Neural cell (in vitro differentiated cells): ENCODE measurements at regions not wholly inside any gene's neighbourhood (a gene's known extent, or its start where the extent isn't known, plus 50 kb on each side); places are given as distances from the start of the nearest gene placed in this dataset.

Source experiments
- H2AFZ ChIP-seq: fragments of 200-600, 300-800 bp; sonication (generic), shearing (Covaris generic); 2 replicates; pipeline ENCODE4 v1.6.0; 2014; ENCODE audit warnings: low read depth, mild to moderate bottlenecking, antibody characterized with exemption, low read length, moderate library complexity
- H3F3A ChIP-seq: fragments of 200-600 bp; shearing (Covaris generic); 2 replicates; pipeline ENCODE4 v1.6.1; 2016; ENCODE audit warnings: mild to moderate bottlenecking, moderate library complexity, mixed read lengths, antibody characterized with exemption, low read length; ENCODE audit not compliant: insufficient read depth, poor library complexity, severe bottlenecking
- H3K27ac ChIP-seq: fragments of 200-600, 300-800 bp; sonication (generic), shearing (Covaris generic); 2 replicates; pipeline ENCODE4 v1.5.1; 2014; ENCODE audit warnings: mild to moderate bottlenecking, low read length, moderate library complexity
- H3K27me3 ChIP-seq: fragments of 300-800, 200-600 bp; sonication (generic), shearing (Covaris generic); 2 replicates; pipeline ENCODE4 v1.6.0; 2014; ENCODE audit warnings: mild to moderate bottlenecking, low read depth, low read length, moderate library complexity; ENCODE audit not compliant: insufficient read depth
- H3K36me3 ChIP-seq: fragments of 300-800, 200-600 bp; sonication (generic), shearing (Covaris generic); 2 replicates; pipeline ENCODE4 v1.5.1; 2014; ENCODE audit warnings: mild to moderate bottlenecking, antibody characterized with exemption, low read length, moderate library complexity; ENCODE audit not compliant: insufficient read depth
- H3K4me2 ChIP-seq: fragments of 300-800, 200-600 bp; sonication (generic), shearing (Covaris generic); 2 replicates; pipeline ENCODE4 v1.6.0; 2014; ENCODE audit warnings: mild to moderate bottlenecking, low read length
- H3K4me3 ChIP-seq: fragments of 300-800, 200-600 bp; sonication (generic), shearing (Covaris generic); 2 replicates; pipeline ENCODE4 v1.5.1; 2014; ENCODE audit warnings: mild to moderate bottlenecking, low read length, moderate library complexity
- H3K79me2 ChIP-seq: fragments of 200-600 bp; shearing (Covaris generic); replicated peaks from 2 replicates; pipeline ENCODE4 v1.6.0; 2014; ENCODE audit warnings: mild to moderate bottlenecking, low read length, moderate library complexity; ENCODE audit not compliant: insufficient read depth
- H3K9ac ChIP-seq: fragments of 300-800, 200-600 bp; sonication (generic), shearing (Covaris generic); 2 replicates; pipeline ENCODE4 v1.6.1; 2016; ENCODE audit warnings: mild to moderate bottlenecking, low read length, mixed read lengths
- H3K9me2 ChIP-seq: fragments of 200-600 bp; shearing (Covaris generic); 2 replicates; pipeline ENCODE4 v1.6.1; 2016; ENCODE audit warnings: mild to moderate bottlenecking, low read length, mixed read lengths; ENCODE audit not compliant: insufficient read depth
- H3K9me3 ChIP-seq: fragments of 200-600, 300-800 bp; sonication (generic), shearing (Covaris generic); 2 replicates; pipeline ENCODE4 v1.6.1; 2016; ENCODE audit warnings: mild to moderate bottlenecking, mixed run types, low read length, moderate library complexity, mixed read lengths
- H4K20me1 ChIP-seq: fragments of 200-600 bp; shearing (Covaris generic); 2 replicates; pipeline ENCODE4 v1.6.1; 2016; ENCODE audit warnings: mild to moderate bottlenecking, mixed run types; ENCODE audit not compliant: insufficient read depth
- CTCF ChIP-seq: fragments of 450-650 bp; IDR thresholded peaks from 2 replicates; pipeline ENCODE4 v1.5.1; 2014; ENCODE audit warnings: antibody characterized with exemption, mild to moderate bottlenecking, moderate library complexity; ENCODE audit not compliant: poor library complexity, severe bottlenecking
- EP300 ChIP-seq: fragments of 450-650 bp; conservative IDR thresholded peaks from 2 replicates; pipeline ENCODE4 v1.6.1; 2014; ENCODE audit warnings: antibody characterized with exemption, mild to moderate bottlenecking, moderate library complexity; ENCODE audit not compliant: poor library complexity, severe bottlenecking
- EZH2 ChIP-seq: fragments of 200-600, 300-800 bp; shearing (Covaris generic), sonication (generic); IDR thresholded peaks from 2 replicates; pipeline ENCODE4 v1.6.1; 2014; ENCODE audit warnings: antibody characterized with exemption, low read length, borderline replicate concordance, mild to moderate bottlenecking; ENCODE audit not compliant: insufficient read depth, poor library complexity, severe bottlenecking
- MXI1 ChIP-seq: fragments of 450-650 bp; conservative IDR thresholded peaks from 2 replicates; pipeline ENCODE4 v1.6.1; 2014; ENCODE audit warnings: antibody characterized with exemption, mild to moderate bottlenecking; ENCODE audit not compliant: poor library complexity, severe bottlenecking
- POLR2AphosphoS5 ChIP-seq: IDR thresholded peaks from 2 replicates; pipeline ENCODE4 v1.6.1; 2012
- RAD21 ChIP-seq: fragments of 450-650 bp; conservative IDR thresholded peaks from 2 replicates; pipeline ENCODE4 v1.6.1; 2014; ENCODE audit warnings: antibody characterized with exemption, mild to moderate bottlenecking, moderate library complexity
- SMC3 ChIP-seq: fragments of 450-650 bp; conservative IDR thresholded peaks from 2 replicates; pipeline ENCODE4 v1.6.1; 2014; ENCODE audit warnings: antibody characterized with exemption, mild to moderate bottlenecking, moderate library complexity; ENCODE audit not compliant: poor library complexity
- TAF1 ChIP-seq: IDR thresholded peaks from 2 replicates; pipeline ENCODE4 v1.6.1; 2012; ENCODE audit warnings: low read depth
- TF ChIP-seq, protein P1 (sequence below): IDR thresholded peaks from 2 replicates; pipeline ENCODE4 v1.6.1; 2012; ENCODE audit warnings: borderline replicate concordance

DNA sequence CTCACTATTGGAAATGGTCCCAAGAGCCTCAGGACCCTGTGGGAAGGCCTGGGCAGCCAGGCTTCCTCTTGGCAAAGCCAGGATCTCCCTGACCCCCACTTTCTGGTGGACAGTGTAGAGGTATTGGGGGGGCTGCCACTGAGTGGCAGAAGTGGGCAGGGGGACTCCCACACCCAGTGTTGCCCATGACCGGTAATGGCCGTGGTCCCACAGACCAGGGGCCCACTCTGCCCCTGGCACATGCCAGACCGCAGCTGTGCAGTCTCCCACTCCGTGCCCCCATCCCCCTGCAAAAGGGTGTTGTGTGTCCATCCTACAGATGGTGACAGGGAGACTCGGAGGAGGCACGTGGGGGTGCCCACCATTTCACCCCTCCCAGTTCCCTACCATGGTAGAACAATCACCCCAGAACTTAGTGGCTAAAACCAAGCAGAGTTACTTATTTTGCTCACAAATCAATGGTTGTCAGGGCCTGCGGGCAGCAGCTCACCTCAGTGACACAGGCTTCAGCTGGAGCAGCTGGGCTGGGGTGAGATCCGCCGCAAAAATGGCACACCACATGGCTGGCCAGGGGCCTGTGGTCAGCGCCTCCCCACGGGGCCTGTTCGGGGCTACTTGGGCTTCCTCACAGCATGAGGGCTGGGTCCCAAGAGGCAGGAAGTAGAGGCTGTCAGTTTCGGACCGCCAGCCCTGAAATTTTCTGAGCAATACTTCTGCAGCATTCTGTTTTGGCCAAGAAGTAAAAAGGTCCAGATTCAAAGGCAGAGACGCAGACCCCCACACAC, 59.0 kb upstream of the ZNF469 start:
- H3K4me2 ChIP-seq, result no peak overlapping the region
- no peaks in the 10 kb centered on the region for H3K9me3 ChIP-seq
- no peak overlapping the region for H2AFZ ChIP-seq
- no peak overlapping the region for H3K9ac ChIP-seq
- H3F3A ChIP-seq, result no peaks in the 10 kb centered on the region
- no peaks in the 10 kb centered on the region for H3K79me2 ChIP-seq
- no peak for TF ChIP-seq EZH2
- TF ChIP-seq SMC3, result no peak
- no peak for TF ChIP-seq TAF1
- no peak for TF ChIP-seq RAD21
- TF ChIP-seq MXI1, result no peak
- TF ChIP-seq CTCF, result no peak
- H3K27ac ChIP-seq, result no peak overlapping the region
- no peaks in the 10 kb centered on the region for H3K9me2 ChIP-seq
- no peaks in the 10 kb centered on the region for H3K27me3 ChIP-seq
- no peak overlapping the region for H3K4me3 ChIP-seq
- no peaks in the 10 kb centered on the region for H4K20me1 ChIP-seq
- H3K36me3 ChIP-seq, result no peaks in the 10 kb centered on the region

DNA sequence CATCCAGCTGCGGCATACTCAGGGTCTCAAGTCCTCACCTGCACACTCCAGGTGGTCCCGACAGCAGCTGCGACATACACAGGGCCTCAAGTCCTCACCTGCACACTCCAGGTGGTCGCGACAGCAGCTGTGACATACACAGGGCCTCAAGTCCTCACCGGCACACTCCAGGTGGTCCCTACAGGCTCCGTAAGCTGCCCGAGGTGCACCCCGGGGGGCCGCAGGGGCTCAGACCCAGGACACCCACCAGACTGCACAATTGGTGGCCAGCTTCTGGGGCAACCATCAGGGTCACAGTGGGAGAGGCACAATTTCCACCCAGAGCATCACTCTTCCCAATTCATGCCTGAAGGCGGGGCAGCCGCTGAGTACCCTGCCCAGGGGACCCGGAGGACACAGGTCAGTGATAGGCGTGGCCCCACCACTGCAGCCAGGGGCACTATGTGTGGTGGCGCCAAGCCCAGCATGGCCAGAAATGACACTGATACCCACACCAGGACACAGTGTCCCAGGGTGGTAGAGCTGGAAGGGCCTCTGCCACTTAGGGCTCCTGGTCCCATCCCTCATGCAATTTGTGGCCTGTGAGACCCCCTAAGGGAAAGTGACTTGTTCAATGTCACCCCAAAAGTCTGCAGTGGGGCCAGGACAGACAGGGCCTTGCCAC, 57.5 kb upstream of the ZNF469 start:
- no peak overlapping the region for H3K4me3 ChIP-seq
- no peaks in the 10 kb centered on the region for H3K79me2 ChIP-seq
- no peaks in the 10 kb centered on the region for H3K9me2 ChIP-seq
- TF ChIP-seq, protein P1, sequence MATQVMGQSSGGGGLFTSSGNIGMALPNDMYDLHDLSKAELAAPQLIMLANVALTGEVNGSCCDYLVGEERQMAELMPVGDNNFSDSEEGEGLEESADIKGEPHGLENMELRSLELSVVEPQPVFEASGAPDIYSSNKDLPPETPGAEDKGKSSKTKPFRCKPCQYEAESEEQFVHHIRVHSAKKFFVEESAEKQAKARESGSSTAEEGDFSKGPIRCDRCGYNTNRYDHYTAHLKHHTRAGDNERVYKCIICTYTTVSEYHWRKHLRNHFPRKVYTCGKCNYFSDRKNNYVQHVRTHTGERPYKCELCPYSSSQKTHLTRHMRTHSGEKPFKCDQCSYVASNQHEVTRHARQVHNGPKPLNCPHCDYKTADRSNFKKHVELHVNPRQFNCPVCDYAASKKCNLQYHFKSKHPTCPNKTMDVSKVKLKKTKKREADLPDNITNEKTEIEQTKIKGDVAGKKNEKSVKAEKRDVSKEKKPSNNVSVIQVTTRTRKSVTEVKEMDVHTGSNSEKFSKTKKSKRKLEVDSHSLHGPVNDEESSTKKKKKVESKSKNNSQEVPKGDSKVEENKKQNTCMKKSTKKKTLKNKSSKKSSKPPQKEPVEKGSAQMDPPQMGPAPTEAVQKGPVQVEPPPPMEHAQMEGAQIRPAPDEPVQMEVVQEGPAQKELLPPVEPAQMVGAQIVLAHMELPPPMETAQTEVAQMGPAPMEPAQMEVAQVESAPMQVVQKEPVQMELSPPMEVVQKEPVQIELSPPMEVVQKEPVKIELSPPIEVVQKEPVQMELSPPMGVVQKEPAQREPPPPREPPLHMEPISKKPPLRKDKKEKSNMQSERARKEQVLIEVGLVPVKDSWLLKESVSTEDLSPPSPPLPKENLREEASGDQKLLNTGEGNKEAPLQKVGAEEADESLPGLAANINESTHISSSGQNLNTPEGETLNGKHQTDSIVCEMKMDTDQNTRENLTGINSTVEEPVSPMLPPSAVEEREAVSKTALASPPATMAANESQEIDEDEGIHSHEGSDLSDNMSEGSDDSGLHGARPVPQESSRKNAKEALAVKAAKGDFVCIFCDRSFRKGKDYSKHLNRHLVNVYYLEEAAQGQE, result no peak
- TF ChIP-seq EP300, result no peak
- no peak for TF ChIP-seq RAD21
- TF ChIP-seq SMC3, result no peak
- TF ChIP-seq POLR2AphosphoS5, result no peak
- no peak for TF ChIP-seq EZH2
- no peak for TF ChIP-seq TAF1
- no peak for TF ChIP-seq CTCF
- TF ChIP-seq MXI1, result no peak
- H2AFZ ChIP-seq, result no peak overlapping the region
- no peaks in the 10 kb centered on the region for H4K20me1 ChIP-seq
- no peaks in the 10 kb centered on the region for H3K27me3 ChIP-seq
- H3F3A ChIP-seq, result no peaks in the 10 kb centered on the region
- no peak overlapping the region for H3K4me2 ChIP-seq
- no peaks in the 10 kb centered on the region for H3K9me3 ChIP-seq
- no peaks in the 10 kb centered on the region for H3K36me3 ChIP-seq
- H3K27ac ChIP-seq, result no peak overlapping the region
- no peak overlapping the region for H3K9ac ChIP-seq
